ENCODE measurements at regions not wholly inside any gene's neighbourhood (a gene's known extent, or its start where the extent isn't known, plus 50 kb on each side); places are given as distances from the start of the nearest gene placed in this dataset.

GRCh38 chr5:167899490-167900070, 391.9 kb upstream of the WWC1 start:
- DNase-seq (ENCODE audit: low read depth), result no peak

- no peak for DNase-seq (ENCODE audit: low read depth)
Observed at GRCh38 chr5:167900340-167900935, 391.0 kb upstream of the WWC1 start.

- DNase-seq (ENCODE audit: low read depth), result no peak
Observed at GRCh38 chr5:167902298-167902697, 389.1 kb upstream of the WWC1 start.

DNA sequence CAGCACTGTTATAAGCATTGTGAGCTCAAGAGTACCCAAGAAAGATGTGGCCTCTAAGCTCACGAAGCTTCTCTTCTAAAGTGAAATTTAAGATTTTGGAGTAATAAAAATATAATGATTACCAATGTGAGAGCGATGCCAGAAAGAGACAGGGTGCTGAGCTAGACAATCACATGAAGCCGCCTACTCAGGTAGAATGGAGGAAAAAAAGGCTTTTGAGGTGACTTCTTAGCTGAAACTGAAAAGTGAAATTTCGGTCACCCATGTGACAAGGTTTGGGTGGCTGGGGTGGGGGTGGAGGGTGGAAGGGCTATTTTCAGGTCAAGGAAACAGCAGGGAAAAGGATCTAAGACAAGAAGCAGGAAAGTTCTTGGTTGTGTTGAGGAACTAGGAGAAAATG, 388.2 kb upstream of the WWC1 start:
- no peak for DNase-seq (ENCODE audit: low read depth)

GRCh38 chr5:167903659-167904058, 387.8 kb upstream of the WWC1 start:
- DNase-seq (ENCODE audit: low read depth), result no peak

DNA sequence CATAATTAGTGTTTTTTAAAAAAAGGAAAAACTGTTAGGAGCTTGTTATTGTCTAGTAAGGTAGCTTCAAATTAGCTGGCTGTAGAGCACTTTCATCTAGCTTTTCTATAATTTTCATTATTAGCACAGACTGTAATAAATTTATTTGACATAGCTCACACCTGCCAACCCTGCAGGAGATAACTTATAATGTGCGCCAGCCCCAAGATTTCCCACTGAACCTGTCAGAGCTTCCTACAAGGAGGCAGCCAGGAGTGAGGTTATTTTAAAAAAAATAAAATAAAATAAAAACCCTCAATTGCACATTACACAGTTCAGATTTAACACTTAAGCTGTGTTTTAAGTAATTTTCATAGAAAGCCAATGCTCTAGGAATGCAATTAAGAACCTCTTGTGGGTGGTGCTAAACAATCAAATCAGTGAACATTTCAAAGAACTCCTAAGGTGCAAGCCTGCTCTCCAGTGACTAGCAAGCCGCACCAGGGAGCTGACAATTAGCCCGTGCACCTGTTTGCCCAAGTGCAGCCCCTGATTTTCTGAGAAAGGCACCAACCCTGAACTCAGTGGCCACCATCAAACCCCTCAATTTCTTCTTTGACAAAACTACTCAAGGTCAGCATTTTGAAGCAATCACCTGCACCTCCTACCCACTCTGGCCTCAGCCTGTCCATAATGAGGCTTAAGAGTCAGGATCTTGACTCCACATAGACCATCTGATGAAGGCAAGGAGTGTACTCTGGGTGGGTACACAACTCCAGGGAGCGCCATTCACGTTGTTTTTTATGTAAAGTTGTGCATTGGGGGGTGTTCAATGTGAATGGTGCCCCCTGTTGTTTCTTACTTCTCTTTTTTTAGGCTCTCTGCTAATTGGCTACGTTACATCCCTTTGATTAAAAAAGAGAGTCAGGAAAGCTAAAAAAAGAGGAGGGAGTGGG, 385.3 kb upstream of the WWC1 start:
- no peak for DNase-seq (ENCODE audit: low read depth)

GRCh38 chr5:167908606-167909005, 382.8 kb upstream of the WWC1 start:
- DNase-seq (ENCODE audit: low read depth), result no peak

GRCh38 chr5:167912941-167913665, 378.3 kb upstream of the WWC1 start:
- no peak for DNase-seq (ENCODE audit: low read depth)

DNA sequence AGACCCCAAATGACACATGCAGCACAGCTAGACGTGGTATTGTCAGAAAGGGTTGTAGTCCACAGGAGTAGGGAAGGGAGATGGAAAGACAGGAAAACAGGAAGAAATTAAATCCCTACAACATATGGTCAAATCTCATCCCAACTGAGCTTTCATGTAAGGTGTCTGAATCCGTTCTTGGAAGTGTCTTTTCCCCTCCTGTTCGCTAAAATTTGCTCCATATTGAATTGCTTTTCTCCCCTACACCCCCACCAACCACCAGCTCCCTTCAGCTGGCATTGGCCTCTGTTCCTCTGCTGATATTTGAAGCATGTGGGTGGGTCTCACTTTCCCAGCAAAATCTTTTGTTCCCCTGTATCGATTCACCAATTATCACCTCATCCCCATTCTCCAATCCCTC, 376.2 kb upstream of the WWC1 start:
- no peak for DNase-seq (ENCODE audit: low read depth)

DNA sequence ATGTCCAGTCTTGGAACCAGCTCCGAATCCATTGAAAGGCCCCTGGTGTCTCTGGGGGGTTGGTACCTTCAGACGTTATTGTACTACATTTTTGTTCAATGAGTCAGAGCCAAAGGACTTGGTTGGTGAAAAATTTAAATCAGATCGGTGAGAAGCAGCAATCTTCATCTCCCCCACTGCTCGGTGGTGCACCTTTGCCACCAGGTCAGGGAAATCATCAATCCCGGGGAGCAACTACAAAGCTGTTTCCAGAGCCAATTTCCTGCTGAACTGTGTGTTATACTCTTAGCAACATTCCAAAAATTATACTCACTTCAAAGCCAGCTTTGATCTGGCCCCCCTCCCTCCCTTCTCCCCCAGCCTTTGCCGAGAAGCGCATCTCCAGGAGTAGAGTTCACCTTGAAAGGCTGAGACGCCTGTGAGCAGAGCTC, 375.2 kb upstream of the WWC1 start:
- DNase-seq (ENCODE audit: low read depth), result no peak

- DNase-seq (ENCODE audit: low read depth), result no peak
Observed at GRCh38 chr5:167916706-167917105, 374.7 kb upstream of the WWC1 start.

DNA sequence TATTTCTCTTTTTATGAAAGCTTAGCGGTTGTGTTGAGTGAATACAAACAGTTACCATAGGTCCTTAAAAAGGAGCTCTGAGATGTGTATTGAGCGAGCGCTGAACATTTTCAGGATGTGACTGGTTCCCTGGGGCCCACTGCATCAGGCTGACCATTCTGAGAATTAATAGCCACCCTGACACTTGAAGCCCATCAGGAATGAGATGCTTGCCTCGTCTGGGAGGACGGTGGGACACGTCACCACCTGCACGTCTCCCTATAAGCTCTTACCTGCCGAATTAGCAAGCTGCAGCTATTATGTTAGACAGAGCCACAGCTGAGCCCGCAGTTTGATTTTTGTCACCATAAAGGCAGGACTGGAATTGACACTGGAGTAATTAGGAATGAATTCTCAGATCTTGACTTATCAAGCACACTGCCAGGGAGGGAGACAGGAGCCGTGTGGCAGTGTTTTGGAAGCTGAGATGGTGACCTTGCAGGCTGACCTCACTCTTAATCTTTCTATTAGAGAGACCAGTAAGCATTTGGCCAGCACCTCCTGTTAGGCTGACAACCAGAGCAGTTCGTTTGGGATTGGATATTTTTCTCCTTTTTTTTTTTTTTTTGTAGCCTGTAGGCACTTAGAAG, 373.1 kb upstream of the WWC1 start:
- no peak for DNase-seq (ENCODE audit: low read depth)

GRCh38 chr5:167918813-167919483, 372.5 kb upstream of the WWC1 start:
- no peak for DNase-seq (ENCODE audit: low read depth)

DNA sequence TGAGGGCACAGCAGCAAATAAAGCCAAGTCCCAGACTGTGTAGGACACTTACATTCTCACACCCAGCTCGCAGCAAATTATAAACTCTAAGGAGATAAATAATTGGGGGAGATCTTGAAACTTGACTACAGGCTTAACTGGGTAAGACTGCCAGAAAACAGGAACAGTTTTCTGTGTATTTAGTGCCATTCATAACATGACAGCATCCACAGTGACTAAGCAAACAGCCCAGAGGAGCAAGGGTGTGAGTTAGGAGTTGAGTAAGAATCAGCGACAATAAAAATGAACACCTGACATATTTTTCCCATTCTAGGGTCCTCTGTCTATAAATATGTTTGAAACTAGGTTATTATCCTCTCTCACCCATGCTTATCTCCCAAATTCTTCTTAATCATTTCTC, 370.9 kb upstream of the WWC1 start:
- DNase-seq (ENCODE audit: low read depth), result no peak

DNA sequence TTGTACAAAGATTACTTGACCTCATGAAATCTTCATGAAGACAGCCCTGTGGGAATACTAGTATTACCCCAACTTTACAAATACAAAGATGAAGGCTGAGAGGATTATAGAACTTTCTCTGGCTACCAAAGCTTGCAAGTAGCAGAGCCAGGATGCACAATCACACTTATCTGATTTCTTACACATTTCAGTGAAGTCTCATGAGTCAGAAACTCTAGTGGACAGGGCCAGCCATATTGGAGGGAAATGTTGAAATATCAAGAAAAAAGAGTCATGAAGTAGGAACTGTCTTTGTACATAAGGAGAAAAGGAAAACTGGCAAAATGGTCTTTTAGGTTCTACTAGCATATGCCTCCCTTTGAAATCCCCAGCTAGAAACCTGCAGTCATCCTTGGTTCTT, 369.6 kb upstream of the WWC1 start:
- no peak for DNase-seq (ENCODE audit: low read depth)

GRCh38 chr5:167923396-167923795, 368.0 kb upstream of the WWC1 start:
- no peak for DNase-seq (ENCODE audit: low read depth)

DNA sequence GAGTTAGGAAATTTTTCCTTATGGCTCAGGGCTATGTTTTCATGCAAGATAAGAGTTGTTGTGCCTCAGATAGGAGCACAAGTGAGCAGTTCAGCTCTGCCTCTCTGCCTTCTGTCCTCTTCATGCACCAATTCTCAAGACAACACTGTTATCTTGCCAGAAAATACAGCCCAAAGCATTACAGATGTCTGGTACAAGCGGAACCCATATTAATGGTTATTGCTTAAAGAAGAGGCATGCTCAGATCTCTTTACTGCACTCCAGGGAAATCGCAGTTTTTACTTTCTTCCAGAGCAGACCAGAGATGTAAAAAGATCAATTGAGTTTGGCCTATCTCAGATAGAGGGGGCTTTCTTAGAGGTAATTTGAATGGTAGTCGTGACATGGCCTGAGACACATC, 361.6 kb upstream of the WWC1 start:
- DNase-seq (ENCODE audit: low read depth), result no peak

DNA sequence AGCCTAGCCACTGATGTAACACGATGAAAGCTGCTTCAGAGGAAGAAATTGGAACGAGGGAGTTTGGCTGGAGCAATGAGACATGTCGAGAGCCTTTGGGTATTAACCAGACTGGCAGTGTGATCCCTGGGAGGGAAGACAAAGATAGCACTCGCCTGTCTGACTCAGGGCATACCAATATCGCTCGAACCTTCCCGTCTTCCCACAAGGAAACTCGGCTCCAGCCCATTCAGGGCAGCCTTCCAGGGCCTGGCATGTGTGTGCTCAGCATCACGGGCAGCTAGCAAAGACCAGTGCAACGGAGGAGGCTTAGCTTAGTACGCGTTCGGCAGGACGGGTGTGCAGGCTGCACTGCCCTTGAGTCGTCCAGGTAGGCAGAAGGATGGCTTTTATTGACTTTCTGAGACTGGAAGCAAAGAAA, 356.9 kb upstream of the WWC1 start:
- DNase-seq (ENCODE audit: low read depth), result no peak

DNA sequence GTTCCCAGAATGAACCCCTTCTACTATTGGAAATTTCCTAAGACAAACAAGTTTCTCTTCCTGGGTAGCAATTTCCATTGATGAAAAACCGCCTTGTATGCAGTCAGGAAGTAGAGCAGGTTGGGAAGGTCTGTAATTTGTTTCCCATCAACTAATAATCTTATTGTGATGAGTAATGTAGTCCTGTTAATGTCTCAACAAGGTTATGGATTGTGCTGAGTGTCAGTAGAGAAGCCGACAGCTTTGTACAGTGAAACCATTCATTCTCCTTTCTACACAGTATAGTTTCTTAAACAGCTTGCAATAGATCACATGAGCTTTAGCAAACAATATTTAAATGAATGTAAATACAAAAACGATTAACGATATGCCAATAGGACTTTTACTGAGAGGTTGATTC, 355.4 kb upstream of the WWC1 start:
- DNase-seq (ENCODE audit: low read depth), result no peak

- no peak for DNase-seq (ENCODE audit: low read depth)
Observed at GRCh38 chr5:167936944-167937634, 354.4 kb upstream of the WWC1 start.

DNA sequence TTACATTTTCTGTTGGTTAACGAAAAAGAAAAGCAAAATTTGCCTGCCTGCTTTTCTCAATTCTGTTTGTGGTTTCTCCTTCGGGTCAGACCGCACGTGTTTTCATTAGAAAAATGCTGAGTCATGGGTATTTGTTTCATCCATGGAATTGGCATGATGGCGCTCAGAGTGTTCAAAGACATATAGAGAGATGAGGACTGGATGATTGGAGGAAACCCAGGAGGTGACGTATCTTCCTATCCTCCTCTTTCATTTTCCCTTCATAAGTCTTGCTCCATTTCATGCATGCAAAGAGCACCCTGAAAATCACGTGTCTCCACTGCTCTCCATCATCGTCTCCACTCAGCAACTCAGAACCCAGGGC, 353.8 kb upstream of the WWC1 start:
- DNase-seq (ENCODE audit: low read depth), result no peak
